Adipocyte (in vitro differentiated cells): ENCODE measurements at regions not wholly inside any gene's neighbourhood (a gene's known extent, or its start where the extent isn't known, plus 50 kb on each side); places are given as distances from the start of the nearest gene placed in this dataset.

Experiments used
- DNase-seq: peaks from one replicate; pipeline ENCODE4 v3.0.0-alpha.2; 2015; ENCODE audit warnings: low read depth
- H3K27me3 ChIP-seq: replicated peaks from 2 replicates; pipeline ENCODE4 v1.7.0; 2013; ENCODE audit warnings: mild to moderate bottlenecking, low read length, moderate library complexity; ENCODE audit not compliant: control insufficient read depth, insufficient read depth
- H3K36me3 ChIP-seq: 2 replicates; pipeline ENCODE4 v1.7.0; 2013; ENCODE audit warnings: low read length, mild to moderate bottlenecking, moderate library complexity; ENCODE audit not compliant: control insufficient read depth, insufficient read depth, severe bottlenecking
- H3K4me1 ChIP-seq: 2 replicates; pipeline ENCODE4 v1.7.0; 2013; ENCODE audit warnings: mild to moderate bottlenecking, low read length, moderate library complexity; ENCODE audit not compliant: control insufficient read depth, insufficient read depth
- H3K4me3 ChIP-seq: 2 replicates; pipeline ENCODE4 v1.7.0; 2013; ENCODE audit warnings: mild to moderate bottlenecking, low read length, moderate library complexity
- H3K9ac ChIP-seq: 2 replicates; pipeline ENCODE4 v1.7.0; 2013; ENCODE audit warnings: mild to moderate bottlenecking, low read length, moderate library complexity
- H3K9me3 ChIP-seq: 2 replicates; pipeline ENCODE4 v1.7.0; 2013; ENCODE audit warnings: mild to moderate bottlenecking, low read length, moderate library complexity; ENCODE audit not compliant: control insufficient read depth

GRCh38 chr2:71892423-71892730 lies 255.3 kb downstream of the CYP26B1 start:
- DNase-seq: no peak
- Histone ChIP-seq H3K36me3 (no peaks in the 10 kb centered on the region), H3K9ac (no peak overlapping the region), H3K27me3 (no peaks in the 10 kb centered on the region), H3K4me3 (no peak overlapping the region), H3K9me3 (no peaks in the 10 kb centered on the region), H3K4me1 (peaks cover 24% of the 10 kb centered on the region)

- no peak for DNase-seq
- no peaks in the 10 kb centered on the region for H3K36me3 ChIP-seq
- no peaks in the 10 kb centered on the region for H3K27me3 ChIP-seq
- peaks cover 24% of the 10 kb centered on the region for H3K4me1 ChIP-seq
- no peak overlapping the region for H3K9ac ChIP-seq
- no peaks in the 10 kb centered on the region for H3K9me3 ChIP-seq
- no peak overlapping the region for H3K4me3 ChIP-seq
Observed at GRCh38 chr2:71891719-71892422, 255.8 kb downstream of the CYP26B1 start.

- no peaks in the 10 kb centered on the region for H3K36me3 ChIP-seq
- no peaks in the 10 kb centered on the region for H3K27me3 ChIP-seq
- H3K9me3 ChIP-seq: peaks cover 4% of the 10 kb centered on the region
- H3K9ac ChIP-seq: no peak overlapping the region
- no peak for DNase-seq
- no peak overlapping the region for H3K4me3 ChIP-seq
- H3K4me1 ChIP-seq: peaks cover 24% of the 10 kb centered on the region
Observed at GRCh38 chr2:71891155-71891554, 256.5 kb downstream of the CYP26B1 start.

- DNase-seq: peak; percentile 91
- Histone ChIP-seq H3K27me3 (no peaks in the 10 kb centered on the region), H3K4me3 (no peak overlapping the region), H3K9ac (no peak overlapping the region), H3K9me3 (peaks cover 14% of the 10 kb centered on the region), H3K4me1 (peaks cover 24% of the 10 kb centered on the region), H3K36me3 (no peaks in the 10 kb centered on the region)
Observed at GRCh38 chr2:71889759-71890684, 257.6 kb downstream of the CYP26B1 start.

DNA sequence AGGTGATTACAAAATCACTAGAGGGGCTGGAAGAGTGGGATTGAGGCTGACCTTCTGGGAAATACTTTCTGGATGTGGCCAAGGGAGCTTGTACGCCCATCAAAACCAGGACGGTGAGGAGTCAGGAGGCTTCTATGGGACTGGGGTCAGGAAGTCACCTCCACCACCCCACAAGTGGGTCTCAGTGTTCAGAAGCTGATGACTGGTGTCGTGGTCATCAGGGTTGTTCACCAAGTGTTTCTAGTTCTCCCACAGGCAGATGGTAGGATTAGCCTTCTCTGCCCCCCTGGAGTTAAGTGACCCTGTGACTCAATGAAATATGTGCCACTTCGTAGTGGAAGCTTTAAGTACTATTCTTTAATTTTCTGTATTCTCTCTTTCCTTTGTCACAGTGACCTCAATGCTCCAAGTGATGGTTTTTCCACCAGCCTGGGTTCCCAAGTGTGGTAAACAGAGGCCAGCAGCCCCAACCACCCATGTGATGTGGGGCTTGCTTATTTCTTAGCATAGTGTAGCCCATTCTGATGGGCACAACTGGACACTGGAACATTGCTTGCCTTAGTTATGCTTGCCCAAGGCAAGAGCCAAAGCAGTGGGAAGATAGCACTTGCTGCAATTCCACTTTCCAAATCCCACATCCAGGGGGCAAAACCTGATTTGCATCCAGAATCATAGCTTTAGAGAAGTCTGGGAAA lies 258.8 kb downstream of the CYP26B1 start:
- H3K9ac ChIP-seq: no peak overlapping the region
- H3K27me3 ChIP-seq: no peaks in the 10 kb centered on the region
- no peak for DNase-seq
- no peaks in the 10 kb centered on the region for H3K36me3 ChIP-seq
- H3K4me1 ChIP-seq: peaks cover 27% of the 10 kb centered on the region
- peaks cover 20% of the 10 kb centered on the region for H3K9me3 ChIP-seq
- H3K4me3 ChIP-seq: no peak overlapping the region

DNA sequence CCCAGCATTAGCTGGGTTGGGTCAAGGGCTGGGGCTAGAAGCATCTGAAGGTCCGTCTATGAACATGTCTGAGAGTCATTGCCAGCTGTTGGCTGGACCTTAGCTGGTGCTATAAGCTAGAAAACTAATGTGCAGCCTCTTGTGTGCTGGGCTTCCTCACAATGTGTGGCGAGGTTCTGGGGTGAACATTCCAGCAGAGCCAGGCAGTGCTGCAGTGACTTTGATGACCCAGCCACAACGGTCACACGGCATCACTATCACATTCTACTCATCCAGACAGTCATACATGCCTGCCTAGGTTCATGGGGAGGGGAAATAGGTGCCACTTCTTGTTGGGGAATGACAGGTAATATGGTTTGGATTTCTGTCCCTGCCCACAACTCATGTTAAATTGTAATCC lies 260.5 kb downstream of the CYP26B1 start:
- Histone ChIP-seq H3K4me1 (peaks cover 44% of the 10 kb centered on the region), H3K9me3 (peaks cover 20% of the 10 kb centered on the region), H3K36me3 (no peaks in the 10 kb centered on the region), H3K9ac (no peak overlapping the region), H3K4me3 (no peak overlapping the region), H3K27me3 (no peaks in the 10 kb centered on the region)
- no peak for DNase-seq

- no peaks in the 10 kb centered on the region for H3K27me3 ChIP-seq
- DNase-seq: no peak
- no peak overlapping the region for H3K4me3 ChIP-seq
- peaks cover 20% of the 10 kb centered on the region for H3K9me3 ChIP-seq
- H3K36me3 ChIP-seq: no peaks in the 10 kb centered on the region
- H3K4me1 ChIP-seq: peaks cover 52% of the 10 kb centered on the region
- H3K9ac ChIP-seq: no peak overlapping the region
Observed at GRCh38 chr2:71886241-71886640, 261.4 kb downstream of the CYP26B1 start.

DNA sequence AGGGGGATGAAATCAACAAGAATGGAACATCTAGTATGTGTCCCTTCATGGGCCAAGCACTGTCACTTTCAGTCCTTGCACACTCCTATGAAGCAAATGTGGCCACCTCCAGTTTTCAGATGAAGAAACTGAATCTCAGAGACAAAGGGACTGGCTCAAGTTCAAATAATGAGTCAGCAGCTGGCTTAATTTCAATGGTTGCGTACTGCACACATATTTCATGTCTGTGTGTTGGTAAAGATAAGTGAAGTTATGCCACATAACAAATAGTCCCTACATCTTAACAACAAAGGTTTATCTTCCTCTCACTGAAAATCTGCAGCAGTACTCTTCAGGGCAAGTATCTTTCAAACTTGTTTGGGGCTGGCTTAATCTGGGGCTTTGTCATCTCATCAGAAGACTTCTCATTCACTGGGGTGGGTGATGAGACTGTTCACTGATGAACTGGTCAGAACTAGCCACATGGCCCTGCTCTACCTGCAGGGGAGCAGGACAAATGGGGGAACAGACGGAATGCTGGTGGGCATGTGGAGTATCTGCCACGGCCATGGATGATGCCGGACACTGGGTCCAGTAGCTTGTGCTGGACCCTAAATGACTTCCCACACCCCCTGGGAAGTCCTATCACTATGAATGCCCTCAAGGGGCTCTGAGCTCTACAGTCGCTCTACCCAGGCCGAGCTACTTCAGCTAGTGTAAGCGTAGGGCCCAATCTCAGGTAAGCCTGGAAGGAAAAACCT lies 263.2 kb downstream of the CYP26B1 start:
- Histone ChIP-seq H3K9ac (no peak overlapping the region), H3K27me3 (no peaks in the 10 kb centered on the region), H3K4me1 (peaks cover 57% of the 10 kb centered on the region), H3K4me3 (no peak overlapping the region), H3K36me3 (no peaks in the 10 kb centered on the region), H3K9me3 (peaks cover 20% of the 10 kb centered on the region)
- peak; percentile 59 for DNase-seq

GRCh38 chr2:71882949-71883472 lies 264.7 kb downstream of the CYP26B1 start:
- peak; percentile 93 for DNase-seq
- Histone ChIP-seq H3K27me3 (no peaks in the 10 kb centered on the region), H3K36me3 (no peaks in the 10 kb centered on the region), H3K9me3 (peaks cover 20% of the 10 kb centered on the region), H3K4me3 (no peak overlapping the region), H3K9ac (peak overlapping the region; percentile 0), H3K4me1 (peaks cover 46% of the 10 kb centered on the region)

DNA sequence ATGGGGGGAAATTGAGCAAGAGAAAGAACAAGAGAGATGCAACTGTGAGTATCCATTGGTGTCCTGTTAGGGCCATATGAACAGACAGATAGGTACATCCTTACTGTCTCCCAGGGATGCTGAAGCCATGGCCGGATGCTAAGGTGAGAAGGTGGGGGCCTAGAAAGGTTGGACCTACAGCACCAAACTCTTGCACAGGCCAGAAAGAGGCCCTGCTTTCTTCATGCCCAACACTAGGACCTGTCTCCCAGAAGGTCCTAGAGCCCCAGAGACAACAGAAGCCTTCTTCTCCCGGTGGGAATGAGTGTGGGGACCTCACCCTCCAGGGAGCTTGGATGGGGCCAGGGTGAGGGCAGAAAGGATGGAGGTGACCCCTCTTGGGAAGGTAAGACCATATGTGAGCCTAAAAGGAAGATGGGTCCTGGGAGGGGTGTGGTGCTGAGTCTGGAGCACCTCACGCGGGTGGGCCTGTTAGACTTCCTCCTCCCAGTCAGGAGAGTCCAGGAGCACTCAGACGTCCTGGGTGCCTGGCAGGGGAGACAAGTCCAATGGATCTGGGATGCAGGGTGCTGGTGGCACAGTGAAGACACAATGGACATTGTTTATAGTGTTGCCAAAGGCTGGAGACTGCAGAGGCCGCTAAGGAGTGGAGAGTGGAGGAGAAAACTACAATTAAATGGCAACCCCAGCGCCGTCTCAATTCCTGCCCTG lies 265.3 kb downstream of the CYP26B1 start:
- Histone ChIP-seq H3K27me3 (no peaks in the 10 kb centered on the region), H3K4me3 (no peak overlapping the region), H3K9me3 (peaks cover 20% of the 10 kb centered on the region), H3K4me1 (peaks cover 46% of the 10 kb centered on the region), H3K9ac (no peak overlapping the region), H3K36me3 (no peaks in the 10 kb centered on the region)
- DNase-seq: no peak
